Prostate gland (tissue), 2 donors: ENCODE measurements at regions not wholly inside any gene's neighbourhood (a gene's known extent, or its start where the extent isn't known, plus 50 kb on each side); places are given as distances from the start of the nearest gene placed in this dataset.

ENCODE experiments used
- DNase-seq: peaks from one replicate; pipeline ENCODE4 v3.0.0-alpha.2; 2019; ENCODE audit warnings: low spot score
- H3K27ac ChIP-seq, 2 donors: fragments of 200-600 bp; sonication (generic); 2 replicates each; pipeline ENCODE4 v1.5.1; 2017 to 2019
- H3K27me3 ChIP-seq: fragments of 200-600 bp; sonication (generic); replicated peaks from 2 replicates; pipeline ENCODE4 v1.5.1; 2019; ENCODE audit not compliant: insufficient read depth
- H3K36me3 ChIP-seq, 2 donors: fragments of 200-600 bp; sonication (generic); 1 replicate in 1 of 2; 2 replicates in 1 of 2; pipeline versions ENCODE4 v1.5.1 to v1.8.1; 2017 to 2019
- H3K4me1 ChIP-seq: fragments of 200-600 bp; sonication (generic); replicated peaks from 2 replicates; pipeline ENCODE4 v1.5.1; 2019
- H3K4me3 ChIP-seq, 2 donors: fragments of 200-600 bp; sonication (generic); 2 replicates each; pipeline ENCODE4 v1.5.1; 2017 to 2019
- H3K9me3 ChIP-seq: fragments of 200-600 bp; sonication (generic); 2 replicates; pipeline ENCODE4 v1.5.1; 2017
- POLR2A ChIP-seq: fragments of 450-650 bp; IDR thresholded peaks from one replicate; pipeline ENCODE4 v1.6.1; 2016; ENCODE audit warnings: antibody characterized with exemption, mild to moderate bottlenecking
- POLR2AphosphoS5 ChIP-seq: sonication (generic); formaldehyde crosslinking; IDR thresholded peaks from one replicate; pipeline ENCODE4 v1.6.1; 2017; ENCODE audit warnings: antibody characterized with exemption
- WGBS: methylation state at CpG from one replicate; pipeline ENCODE4 v1.1.5; 2018; 5-methylcytosine and 5-hydroxymethylcytosine counted together
- intact Hi-C: fragments of 100-400 bp; cut with DNase I; formaldehyde crosslinking; loops from one replicate; pipeline ENCODE4 v1.14.2; 2022
- TF ChIP-seq, protein P1 (sequence below), 4 experiments: fragments of 200-600 bp in 2 of 4; fragments of 450-650 bp in 2 of 4; sonication (generic) in 2 of 4; IDR thresholded peaks; 1 replicate in 3 of 4; 2 replicates in 1 of 4; pipeline ENCODE4 v1.5.1; 2016 to 2019; ENCODE audit warnings: antibody characterized with exemption in 4 of 4, mild to moderate bottlenecking in 2 of 4, moderate library complexity in 2 of 4

DNA sequence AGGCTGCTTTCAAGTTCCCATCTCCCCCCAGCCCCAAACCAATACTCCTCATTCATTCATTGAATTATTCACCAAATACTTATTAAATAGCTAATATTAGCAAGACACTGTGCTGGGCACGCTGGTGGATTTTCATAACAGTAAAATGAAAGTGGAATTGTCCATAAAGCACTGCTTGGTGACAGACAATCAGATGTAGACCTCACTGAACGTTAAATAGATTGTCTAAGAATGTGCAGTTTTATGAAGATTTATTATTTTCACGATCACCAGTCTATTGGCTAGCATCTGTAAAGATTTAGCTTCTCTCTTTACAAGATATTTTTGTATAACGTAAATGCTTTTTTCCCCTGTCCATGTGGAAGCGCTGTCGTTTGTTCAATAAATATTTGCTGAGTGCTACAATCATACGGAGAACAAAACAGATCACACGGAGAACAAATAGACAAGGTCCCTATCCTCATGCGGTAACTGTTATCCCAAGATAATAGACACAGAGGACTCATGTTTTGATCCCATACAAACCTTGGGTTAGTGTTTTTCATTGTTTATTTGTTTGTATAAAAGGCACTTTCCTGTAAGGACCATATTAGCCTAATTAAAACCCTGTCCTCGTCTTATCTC, 397.6 kb downstream of the BCAT1 start:
- TF ChIP-seq, protein P1, sequence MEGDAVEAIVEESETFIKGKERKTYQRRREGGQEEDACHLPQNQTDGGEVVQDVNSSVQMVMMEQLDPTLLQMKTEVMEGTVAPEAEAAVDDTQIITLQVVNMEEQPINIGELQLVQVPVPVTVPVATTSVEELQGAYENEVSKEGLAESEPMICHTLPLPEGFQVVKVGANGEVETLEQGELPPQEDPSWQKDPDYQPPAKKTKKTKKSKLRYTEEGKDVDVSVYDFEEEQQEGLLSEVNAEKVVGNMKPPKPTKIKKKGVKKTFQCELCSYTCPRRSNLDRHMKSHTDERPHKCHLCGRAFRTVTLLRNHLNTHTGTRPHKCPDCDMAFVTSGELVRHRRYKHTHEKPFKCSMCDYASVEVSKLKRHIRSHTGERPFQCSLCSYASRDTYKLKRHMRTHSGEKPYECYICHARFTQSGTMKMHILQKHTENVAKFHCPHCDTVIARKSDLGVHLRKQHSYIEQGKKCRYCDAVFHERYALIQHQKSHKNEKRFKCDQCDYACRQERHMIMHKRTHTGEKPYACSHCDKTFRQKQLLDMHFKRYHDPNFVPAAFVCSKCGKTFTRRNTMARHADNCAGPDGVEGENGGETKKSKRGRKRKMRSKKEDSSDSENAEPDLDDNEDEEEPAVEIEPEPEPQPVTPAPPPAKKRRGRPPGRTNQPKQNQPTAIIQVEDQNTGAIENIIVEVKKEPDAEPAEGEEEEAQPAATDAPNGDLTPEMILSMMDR (IDR thresholded peaks at IDR 0.05): no peak
- TF ChIP-seq POLR2AphosphoS5 (no peak), POLR2A (no peak)
- Histone ChIP-seq H3K27me3 (no peaks in the 10 kb centered on the region), H3K4me3 (no peak overlapping the region), H3K36me3 (no peaks in the 10 kb centered on the region), H3K4me1 (no peaks in the 10 kb centered on the region), H3K27ac (no peak overlapping the region), H3K9me3 (no peaks in the 10 kb centered on the region)
- intact Hi-C loops: no loop called here
- no peak for DNase-seq
- WGBS: 36% methylated on average over 10 of the region's 10 CpGs

DNA sequence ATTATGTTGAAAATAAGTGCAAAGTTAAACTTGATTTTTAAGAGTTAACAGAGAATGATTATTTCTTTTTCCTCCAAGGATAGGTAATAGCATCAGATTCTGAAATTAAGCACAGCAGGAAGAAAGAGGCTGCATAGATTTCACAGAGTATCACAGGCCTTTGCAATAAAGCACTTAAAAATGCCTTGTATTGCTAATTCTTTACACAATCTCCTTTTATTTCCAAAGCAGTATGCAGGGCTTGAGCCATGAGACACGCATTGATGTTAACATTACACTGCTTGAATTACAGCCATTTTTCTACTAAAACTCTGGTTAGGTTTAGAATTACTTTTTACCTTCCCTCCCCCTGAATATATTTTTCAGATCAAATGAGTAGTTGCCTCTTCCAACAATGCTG, 398.3 kb downstream of the BCAT1 start:
- intact Hi-C loops: no loop called here
- no peaks in the 10 kb centered on the region for H3K4me1 ChIP-seq
- no peaks in the 10 kb centered on the region for H3K36me3 ChIP-seq
- H3K4me3 ChIP-seq: no peak overlapping the region
- 48% methylated on average over 1 of the region's 1 CpG for WGBS
- no peak for DNase-seq
- H3K27ac ChIP-seq: no peak overlapping the region
- H3K27me3 ChIP-seq: no peaks in the 10 kb centered on the region
- H3K9me3 ChIP-seq: no peaks in the 10 kb centered on the region
- TF ChIP-seq, protein P1 (IDR thresholded peaks at IDR 0.05): no peak
- no peak for TF ChIP-seq POLR2AphosphoS5
- TF ChIP-seq POLR2A: no peak

DNA sequence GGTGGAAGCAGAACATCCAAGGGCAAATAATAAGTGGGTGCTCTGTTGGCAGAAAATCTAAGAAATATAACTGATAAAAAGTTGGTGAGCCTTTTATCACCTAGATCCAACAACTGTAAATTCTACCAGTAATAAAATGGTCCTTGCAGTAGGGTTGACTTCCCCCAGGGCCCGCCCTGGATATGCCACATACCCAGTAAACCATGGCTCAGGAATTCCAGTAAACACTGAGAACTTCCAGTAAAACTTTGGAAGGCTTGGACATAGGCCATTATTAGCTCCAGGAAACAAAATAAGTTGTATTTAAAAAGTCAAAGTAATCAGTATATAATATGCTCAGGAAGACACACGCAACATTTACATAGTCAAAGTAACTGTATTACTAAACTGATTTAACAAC, 402.2 kb downstream of the BCAT1 start:
- no peak for DNase-seq
- no peak for TF ChIP-seq POLR2A
- TF ChIP-seq, protein P1 (IDR thresholded peaks at IDR 0.05): no peak
- no peak for TF ChIP-seq POLR2AphosphoS5
- intact Hi-C loops: no loop called here
- 70% methylated on average over 2 of the region's 2 CpGs for WGBS
- H3K4me1 ChIP-seq: no peaks in the 10 kb centered on the region
- H3K4me3 ChIP-seq: no peak overlapping the region
- H3K27ac ChIP-seq: no peak overlapping the region
- H3K36me3 ChIP-seq: no peaks in the 10 kb centered on the region
- H3K27me3 ChIP-seq: no peaks in the 10 kb centered on the region
- no peaks in the 10 kb centered on the region for H3K9me3 ChIP-seq

DNA sequence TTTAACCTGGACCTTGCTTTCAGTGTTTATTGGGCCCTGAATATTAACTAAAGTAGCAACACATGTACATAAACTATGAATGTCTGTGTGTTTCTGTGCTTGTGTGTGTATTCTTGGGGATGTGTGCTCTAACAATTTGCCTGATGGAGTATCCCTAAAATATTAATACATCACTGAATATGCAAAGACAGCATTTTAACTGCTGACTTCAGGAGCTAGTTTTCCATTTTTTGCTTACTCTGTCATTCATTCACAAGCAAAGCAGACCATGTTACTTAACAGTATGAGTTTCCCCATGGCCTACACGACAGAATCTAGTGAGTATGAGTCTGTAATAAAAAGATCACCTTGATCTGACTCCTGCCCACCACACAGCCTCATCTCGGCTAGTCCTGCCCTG, 402.8 kb downstream of the BCAT1 start:
- Histone ChIP-seq H3K9me3 (no peaks in the 10 kb centered on the region), H3K4me3 (no peak overlapping the region), H3K27me3 (no peaks in the 10 kb centered on the region), H3K36me3 (no peaks in the 10 kb centered on the region), H3K27ac (no peak overlapping the region), H3K4me1 (no peaks in the 10 kb centered on the region)
- no peak for DNase-seq
- intact Hi-C loops: no loop called here
- TF ChIP-seq POLR2AphosphoS5: no peak
- TF ChIP-seq, protein P1 (IDR thresholded peaks at IDR 0.05): no peak
- TF ChIP-seq POLR2A: no peak
- WGBS: 91% methylated on average over 2 of the region's 2 CpGs

DNA sequence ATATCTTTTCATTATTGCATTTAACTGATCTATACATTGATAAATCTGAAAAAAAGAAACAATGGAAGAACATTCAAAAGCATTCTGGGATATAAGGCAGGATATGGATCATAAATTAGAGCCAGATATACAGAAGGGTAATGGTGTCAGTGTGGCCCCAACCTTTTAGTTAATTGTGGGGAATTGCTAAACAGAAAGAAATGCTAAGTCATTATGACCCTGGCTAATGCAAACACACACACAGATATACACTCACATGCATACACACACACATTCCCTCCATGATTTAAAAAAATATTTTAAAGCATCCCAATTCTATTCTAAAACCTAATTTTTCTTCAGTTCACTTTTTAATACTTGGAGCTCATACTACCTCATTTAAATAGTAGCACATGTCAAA, 404.5 kb downstream of the BCAT1 start:
- DNase-seq: no peak
- Histone ChIP-seq H3K4me1 (no peaks in the 10 kb centered on the region), H3K9me3 (no peaks in the 10 kb centered on the region), H3K27me3 (no peaks in the 10 kb centered on the region), H3K36me3 (no peaks in the 10 kb centered on the region), H3K27ac (no peak overlapping the region), H3K4me3 (no peak overlapping the region)
- no peak for TF ChIP-seq POLR2A
- TF ChIP-seq POLR2AphosphoS5: no peak
- TF ChIP-seq, protein P1 (IDR thresholded peaks at IDR 0.05): no peak
- intact Hi-C loops: no loop called here
